ENCODE measurements at regions not wholly inside any gene's neighbourhood (a gene's known extent, or its start where the extent isn't known, plus 50 kb on each side); places are given as distances from the start of the nearest gene placed in this dataset.

- TF ChIP-seq POLR2A (IDR thresholded peaks at IDR 0.05; ENCODE audit: low read depth, low read length) (no peak), POLR2AphosphoS5 (IDR thresholded peaks at IDR 0.05; ENCODE audit: low read depth, low read length) (no peak)
Measured at GRCh38 chr4:90071289-90072235, 55.6 kb upstream of the CCSER1 start.
